MM.1S (cell line): ENCODE measurements at regions not wholly inside any gene's neighbourhood (a gene's known extent, or its start where the extent isn't known, plus 50 kb on each side); places are given as distances from the start of the nearest gene placed in this dataset.

ENCODE experiments used
- DNase-seq: peaks from one replicate; pipeline ENCODE4 v3.0.0-alpha.2; 2015
- H2AFZ ChIP-seq: fragments of 300-600 bp; sonication (generic); 2 replicates; pipeline ENCODE4 v1.6.0; 2016; ENCODE audit warnings: antibody characterized with exemption, low read length
- H3F3A ChIP-seq: fragments of 300-600 bp; sonication (generic); 2 replicates; pipeline ENCODE4 v1.6.1; 2016; ENCODE audit warnings: mild to moderate bottlenecking, antibody characterized with exemption, low read length, moderate library complexity, mixed read lengths; ENCODE audit not compliant: insufficient read depth
- H3K27ac ChIP-seq: fragments of 300-600 bp; sonication (generic); 2 replicates; pipeline ENCODE4 v1.5.1; 2016; ENCODE audit warnings: mild to moderate bottlenecking, low read length
- H3K27me3 ChIP-seq: fragments of 300-600 bp; sonication (generic); replicated peaks from 2 replicates; pipeline ENCODE4 v1.6.0; 2016; ENCODE audit warnings: low read length; ENCODE audit not compliant: insufficient read depth
- H3K36me3 ChIP-seq: fragments of 300-600 bp; sonication (generic); replicated peaks from 2 replicates; pipeline ENCODE4 v1.6.1; 2016; ENCODE audit warnings: mild to moderate bottlenecking, low read length, mixed read lengths; ENCODE audit not compliant: insufficient read depth
- H3K4me1 ChIP-seq: fragments of 300-600 bp; sonication (generic); 2 replicates; pipeline ENCODE4 v1.6.1; 2016; ENCODE audit warnings: low read length, mixed read lengths
- H3K4me2 ChIP-seq: fragments of 300-600 bp; sonication (generic); 2 replicates; pipeline ENCODE4 v1.6.0; 2016; ENCODE audit warnings: low read depth, low read length
- H3K4me3 ChIP-seq: fragments of 300-600 bp; sonication (generic); 2 replicates; pipeline ENCODE4 v1.5.1; 2016; ENCODE audit warnings: low read length, mixed read lengths
- H3K79me2 ChIP-seq: fragments of 300-600 bp; sonication (generic); 2 replicates; pipeline ENCODE4 v1.6.1; 2016; ENCODE audit warnings: mixed run types, low read length, mixed read lengths
- H3K9ac ChIP-seq: fragments of 300-600 bp; sonication (generic); 2 replicates; pipeline ENCODE4 v1.6.1; 2016; ENCODE audit warnings: low read length, mixed read lengths
- H3K9me2 ChIP-seq: fragments of 300-600 bp; sonication (generic); replicated peaks from 2 replicates; pipeline ENCODE4 v1.6.1; 2016; ENCODE audit warnings: mild to moderate bottlenecking, low read length, mixed read lengths; ENCODE audit not compliant: insufficient read depth
- H3K9me3 ChIP-seq: fragments of 300-600 bp; sonication (generic); replicated peaks from 2 replicates; pipeline ENCODE4 v1.6.1; 2016; ENCODE audit warnings: mild to moderate bottlenecking, low read length, mixed read lengths; ENCODE audit not compliant: insufficient read depth
- H4K20me1 ChIP-seq: fragments of 300-600 bp; sonication (generic); 2 replicates; pipeline ENCODE4 v1.6.1; 2016; ENCODE audit warnings: mild to moderate bottlenecking, low read length, moderate library complexity, mixed read lengths; ENCODE audit not compliant: insufficient read depth
- CTCF ChIP-seq: fragments of 300-600 bp; sonication (generic); IDR thresholded peaks from 2 replicates; pipeline ENCODE4 v1.5.1; 2016; ENCODE audit warnings: antibody characterized with exemption, low read length, mixed read lengths
- EZH2 ChIP-seq: fragments of 300-600 bp; sonication (generic); optimal IDR thresholded peaks from 2 replicates; pipeline ENCODE3; 2017; ENCODE audit warnings: low read depth, mild to moderate bottlenecking, antibody characterized with exemption, low read length, mixed read lengths
- EZH2phosphoT487 ChIP-seq: fragments of 300-600 bp; sonication (generic); IDR thresholded peaks from 2 replicates; pipeline ENCODE4 v1.6.1; 2018; ENCODE audit warnings: antibody characterized with exemption, low read length

- no peak for DNase-seq
Measured at GRCh38 chr18:78770139-78770822, 209.3 kb upstream of the SALL3 start.

GRCh38 chr18:78770823-78771139 lies 208.8 kb upstream of the SALL3 start:
- no peak for TF ChIP-seq EZH2
- no peak for TF ChIP-seq EZH2phosphoT487
- no peak for TF ChIP-seq CTCF
- H3K9me3 ChIP-seq, result no peaks in the 10 kb centered on the region
- H4K20me1 ChIP-seq, result no peaks in the 10 kb centered on the region
- no peaks in the 10 kb centered on the region for H3K79me2 ChIP-seq
- H3K9ac ChIP-seq, result no peak overlapping the region
- H3K4me2 ChIP-seq, result no peak overlapping the region
- H3K4me1 ChIP-seq, result no peaks in the 10 kb centered on the region
- no peaks in the 10 kb centered on the region for H3K9me2 ChIP-seq
- H3K36me3 ChIP-seq, result no peaks in the 10 kb centered on the region
- H3F3A ChIP-seq, result no peaks in the 10 kb centered on the region
- H3K4me3 ChIP-seq, result no peak overlapping the region
- no peak overlapping the region for H3K27ac ChIP-seq
- DNase-seq, result no peak
- no peak overlapping the region for H2AFZ ChIP-seq
- no peaks in the 10 kb centered on the region for H3K27me3 ChIP-seq

More at GRCh38 chr18:78770139-78770822, 209.3 kb upstream of the SALL3 start:
- TF ChIP-seq EZH2 (no peak), CTCF (no peak), EZH2phosphoT487 (no peak)
- Histone ChIP-seq H3K9me3 (no peaks in the 10 kb centered on the region), H3K4me1 (no peaks in the 10 kb centered on the region), H3K4me3 (no peak overlapping the region), H3K9ac (no peak overlapping the region), H3K4me2 (no peak overlapping the region), H2AFZ (no peak overlapping the region), H3F3A (no peaks in the 10 kb centered on the region), H4K20me1 (no peaks in the 10 kb centered on the region), H3K27me3 (no peaks in the 10 kb centered on the region), H3K27ac (no peak overlapping the region), H3K36me3 (no peaks in the 10 kb centered on the region), H3K9me2 (no peaks in the 10 kb centered on the region), H3K79me2 (no peaks in the 10 kb centered on the region)

GRCh38 chr18:78771496-78772359 lies 207.9 kb upstream of the SALL3 start:
- no peak overlapping the region for H2AFZ ChIP-seq
- no peak for TF ChIP-seq EZH2
- no peak for TF ChIP-seq CTCF
- TF ChIP-seq EZH2phosphoT487, result no peak
- H3K4me2 ChIP-seq, result no peak overlapping the region
- H3K36me3 ChIP-seq, result no peaks in the 10 kb centered on the region
- no peak overlapping the region for H3K4me3 ChIP-seq
- no peak overlapping the region for H3K27ac ChIP-seq
- H4K20me1 ChIP-seq, result no peaks in the 10 kb centered on the region
- H3K27me3 ChIP-seq, result no peaks in the 10 kb centered on the region
- H3K9ac ChIP-seq, result no peak overlapping the region
- H3K9me3 ChIP-seq, result no peaks in the 10 kb centered on the region
- no peak for DNase-seq
- H3F3A ChIP-seq, result no peaks in the 10 kb centered on the region
- H3K4me1 ChIP-seq, result no peaks in the 10 kb centered on the region
- no peaks in the 10 kb centered on the region for H3K9me2 ChIP-seq
- H3K79me2 ChIP-seq, result no peaks in the 10 kb centered on the region
